MM.1S (cell line): ENCODE measurements at regions not wholly inside any gene's neighbourhood (a gene's known extent, or its start where the extent isn't known, plus 50 kb on each side); places are given as distances from the start of the nearest gene placed in this dataset.
"Not testable (repeated sequence)": the region's sequence is repeated elsewhere in the genome, so short reads cannot be mapped to it uniquely, and the experiment has no call there.

ENCODE experiments used
- DNase-seq: peaks from one replicate; pipeline ENCODE4 v3.0.0-alpha.2; 2015
- H2AFZ ChIP-seq: fragments of 300-600 bp; sonication (generic); 2 replicates; pipeline ENCODE4 v1.6.0; 2016; ENCODE audit warnings: antibody characterized with exemption, low read length
- H3F3A ChIP-seq: fragments of 300-600 bp; sonication (generic); 2 replicates; pipeline ENCODE4 v1.6.1; 2016; ENCODE audit warnings: mild to moderate bottlenecking, antibody characterized with exemption, low read length, moderate library complexity, mixed read lengths; ENCODE audit not compliant: insufficient read depth
- H3K27ac ChIP-seq: fragments of 300-600 bp; sonication (generic); 2 replicates; pipeline ENCODE4 v1.5.1; 2016; ENCODE audit warnings: mild to moderate bottlenecking, low read length
- H3K27me3 ChIP-seq: fragments of 300-600 bp; sonication (generic); replicated peaks from 2 replicates; pipeline ENCODE4 v1.6.0; 2016; ENCODE audit warnings: low read length; ENCODE audit not compliant: insufficient read depth
- H3K36me3 ChIP-seq: fragments of 300-600 bp; sonication (generic); replicated peaks from 2 replicates; pipeline ENCODE4 v1.6.1; 2016; ENCODE audit warnings: mild to moderate bottlenecking, low read length, mixed read lengths; ENCODE audit not compliant: insufficient read depth
- H3K4me1 ChIP-seq: fragments of 300-600 bp; sonication (generic); 2 replicates; pipeline ENCODE4 v1.6.1; 2016; ENCODE audit warnings: low read length, mixed read lengths
- H3K4me2 ChIP-seq: fragments of 300-600 bp; sonication (generic); 2 replicates; pipeline ENCODE4 v1.6.0; 2016; ENCODE audit warnings: low read depth, low read length
- H3K4me3 ChIP-seq: fragments of 300-600 bp; sonication (generic); 2 replicates; pipeline ENCODE4 v1.5.1; 2016; ENCODE audit warnings: low read length, mixed read lengths
- H3K79me2 ChIP-seq: fragments of 300-600 bp; sonication (generic); 2 replicates; pipeline ENCODE4 v1.6.1; 2016; ENCODE audit warnings: mixed run types, low read length, mixed read lengths
- H3K9ac ChIP-seq: fragments of 300-600 bp; sonication (generic); 2 replicates; pipeline ENCODE4 v1.6.1; 2016; ENCODE audit warnings: low read length, mixed read lengths
- H3K9me2 ChIP-seq: fragments of 300-600 bp; sonication (generic); replicated peaks from 2 replicates; pipeline ENCODE4 v1.6.1; 2016; ENCODE audit warnings: mild to moderate bottlenecking, low read length, mixed read lengths; ENCODE audit not compliant: insufficient read depth
- H3K9me3 ChIP-seq: fragments of 300-600 bp; sonication (generic); replicated peaks from 2 replicates; pipeline ENCODE4 v1.6.1; 2016; ENCODE audit warnings: mild to moderate bottlenecking, low read length, mixed read lengths; ENCODE audit not compliant: insufficient read depth
- H4K20me1 ChIP-seq: fragments of 300-600 bp; sonication (generic); 2 replicates; pipeline ENCODE4 v1.6.1; 2016; ENCODE audit warnings: mild to moderate bottlenecking, low read length, moderate library complexity, mixed read lengths; ENCODE audit not compliant: insufficient read depth
- CTCF ChIP-seq: fragments of 300-600 bp; sonication (generic); IDR thresholded peaks from 2 replicates; pipeline ENCODE4 v1.5.1; 2016; ENCODE audit warnings: antibody characterized with exemption, low read length, mixed read lengths
- EZH2 ChIP-seq: fragments of 300-600 bp; sonication (generic); optimal IDR thresholded peaks from 2 replicates; pipeline ENCODE3; 2017; ENCODE audit warnings: low read depth, mild to moderate bottlenecking, antibody characterized with exemption, low read length, mixed read lengths
- EZH2phosphoT487 ChIP-seq: fragments of 300-600 bp; sonication (generic); IDR thresholded peaks from 2 replicates; pipeline ENCODE4 v1.6.1; 2018; ENCODE audit warnings: antibody characterized with exemption, low read length

GRCh38 chr2:145379934-145380333, 860.0 kb upstream of the ZEB2 start:
- no peak for TF ChIP-seq CTCF
- TF ChIP-seq EZH2phosphoT487, result no peak
- no peak for TF ChIP-seq EZH2
- no peak overlapping the region for H3K4me3 ChIP-seq
- H3K36me3 ChIP-seq, result no peaks in the 10 kb centered on the region
- H3K9ac ChIP-seq, result no peak overlapping the region
- no peaks in the 10 kb centered on the region for H3F3A ChIP-seq
- no peaks in the 10 kb centered on the region for H3K27me3 ChIP-seq
- H3K9me3 ChIP-seq, result no peaks in the 10 kb centered on the region
- H2AFZ ChIP-seq, result no peak overlapping the region
- no peak for DNase-seq
- no peaks in the 10 kb centered on the region for H4K20me1 ChIP-seq
- H3K4me2 ChIP-seq, result no peak overlapping the region
- no peaks in the 10 kb centered on the region for H3K79me2 ChIP-seq
- H3K9me2 ChIP-seq, result no peaks in the 10 kb centered on the region
- no peaks in the 10 kb centered on the region for H3K4me1 ChIP-seq
- H3K27ac ChIP-seq, result no peak overlapping the region

GRCh38 chr2:145374165-145374564, 854.2 kb upstream of the ZEB2 start:
- no peaks in the 10 kb centered on the region for H3K9me3 ChIP-seq
- TF ChIP-seq EZH2phosphoT487, result no peak
- no peak for TF ChIP-seq EZH2
- TF ChIP-seq CTCF, result no peak
- H3K79me2 ChIP-seq, result no peaks in the 10 kb centered on the region
- no peaks in the 10 kb centered on the region for H4K20me1 ChIP-seq
- H3K9me2 ChIP-seq, result no peaks in the 10 kb centered on the region
- no peaks in the 10 kb centered on the region for H3F3A ChIP-seq
- H3K9ac ChIP-seq, result no peak overlapping the region
- no peak overlapping the region for H3K27ac ChIP-seq
- no peak overlapping the region for H3K4me2 ChIP-seq
- no peak overlapping the region for H2AFZ ChIP-seq
- DNase-seq, result no peak
- no peak overlapping the region for H3K4me3 ChIP-seq
- no peaks in the 10 kb centered on the region for H3K36me3 ChIP-seq
- no peaks in the 10 kb centered on the region for H3K27me3 ChIP-seq
- no peaks in the 10 kb centered on the region for H3K4me1 ChIP-seq

- not testable (repeated sequence) for H3K4me3 ChIP-seq, H3K79me2 ChIP-seq, H3K27ac ChIP-seq, H3F3A ChIP-seq, DNase-seq, H3K9me3 ChIP-seq, H3K9ac ChIP-seq, H3K9me2 ChIP-seq, H3K4me2 ChIP-seq, H3K4me1 ChIP-seq, H4K20me1 ChIP-seq, H3K36me3 ChIP-seq, H3K27me3 ChIP-seq, H2AFZ ChIP-seq
These were observed 847.4 kb upstream of the ZEB2 start for GRCh38 chr2:145367334-145367733.

- Histone ChIP-seq H3K4me2 (no peak overlapping the region), H4K20me1 (no peaks in the 10 kb centered on the region), H3K27me3 (no peaks in the 10 kb centered on the region), H3K9me3 (no peaks in the 10 kb centered on the region), H3F3A (no peaks in the 10 kb centered on the region), H2AFZ (no peak overlapping the region), H3K79me2 (no peaks in the 10 kb centered on the region), H3K36me3 (no peaks in the 10 kb centered on the region), H3K4me3 (no peak overlapping the region), H3K27ac (no peak overlapping the region), H3K9ac (no peak overlapping the region), H3K9me2 (no peaks in the 10 kb centered on the region), H3K4me1 (no peaks in the 10 kb centered on the region)
- no peak for DNase-seq
- no peak for TF ChIP-seq CTCF
- TF ChIP-seq EZH2phosphoT487, result no peak
- TF ChIP-seq EZH2, result no peak
These were observed 846.4 kb upstream of the ZEB2 start for GRCh38 chr2:145366341-145366740.
